ENCODE measurements at regions not wholly inside any gene's neighbourhood (a gene's known extent, or its start where the extent isn't known, plus 50 kb on each side); places are given as distances from the start of the nearest gene placed in this dataset.

GRCh38 chr2:195029804-195030654 lies 627.0 kb upstream of the SLC39A10 start:
- no peak for DNase-seq

- DNase-seq: no peak
Measured at GRCh38 chr2:195027947-195028346, 629.1 kb upstream of the SLC39A10 start.

GRCh38 chr2:195026261-195026660 lies 630.8 kb upstream of the SLC39A10 start:
- no peak for DNase-seq

GRCh38 chr2:195022508-195022830 lies 634.6 kb upstream of the SLC39A10 start:
- no peak for DNase-seq

GRCh38 chr2:195021711-195022507 lies 635.1 kb upstream of the SLC39A10 start:
- DNase-seq: no peak

GRCh38 chr2:195018462-195018861 lies 638.6 kb upstream of the SLC39A10 start:
- no peak for DNase-seq

- DNase-seq: no peak
Measured at GRCh38 chr2:195017890-195018289, 639.1 kb upstream of the SLC39A10 start.

GRCh38 chr2:195016841-195017240 lies 640.2 kb upstream of the SLC39A10 start:
- no peak for DNase-seq

GRCh38 chr2:195009202-195009601 lies 647.8 kb upstream of the SLC39A10 start:
- DNase-seq: no peak

- DNase-seq: no peak
Measured at GRCh38 chr2:195006856-195007255, 650.2 kb upstream of the SLC39A10 start.

- DNase-seq: no peak
Measured at GRCh38 chr2:195003881-195004471, 653.0 kb upstream of the SLC39A10 start.

GRCh38 chr2:195001924-195002323 lies 655.1 kb upstream of the SLC39A10 start:
- no peak for DNase-seq

- no peak for DNase-seq
Measured at GRCh38 chr2:194999771-195000170, 657.3 kb upstream of the SLC39A10 start.

- DNase-seq: no peak
Measured at GRCh38 chr2:194992648-194993047, 664.4 kb upstream of the SLC39A10 start.

- no peak for DNase-seq
Measured at GRCh38 chr2:194985258-194985657, 671.8 kb upstream of the SLC39A10 start.

- DNase-seq: no peak
Measured at GRCh38 chr2:194962254-194962653, 694.8 kb upstream of the SLC39A10 start.

- DNase-seq: no peak
Measured at GRCh38 chr2:194954218-194954617, 702.8 kb upstream of the SLC39A10 start.

GRCh38 chr2:194946826-194947225 lies 710.2 kb upstream of the SLC39A10 start:
- no peak for DNase-seq

GRCh38 chr2:194938066-194938465 lies 719.0 kb upstream of the SLC39A10 start:
- no peak for DNase-seq

- no peak for DNase-seq
Measured at GRCh38 chr2:194927489-194927888, 729.5 kb upstream of the SLC39A10 start.

- no peak for DNase-seq
Measured at GRCh38 chr2:194926873-194927272, 730.2 kb upstream of the SLC39A10 start.

- DNase-seq: no peak
Measured at GRCh38 chr2:194925742-194926141, 731.3 kb upstream of the SLC39A10 start.

GRCh38 chr2:194917519-194917918 lies 739.5 kb upstream of the SLC39A10 start:
- no peak for DNase-seq

- no peak for DNase-seq
Measured at GRCh38 chr2:194915485-194915884, 741.5 kb upstream of the SLC39A10 start.

Data from central memory CD4-positive, alpha-beta T cell (primary cell).